H54 (cell line): ENCODE measurements at regions not wholly inside any gene's neighbourhood (a gene's known extent, or its start where the extent isn't known, plus 50 kb on each side); places are given as distances from the start of the nearest gene placed in this dataset.

Experiments
- DNase-seq: peaks from one replicate; pipeline ENCODE4 v3.0.0; 2011; ENCODE audit warnings: low spot score, mixed read lengths; ENCODE audit not compliant: insufficient read length
- FAIRE-seq: peaks from 3 replicates; lab custom pipeline; 2011; peaks lifted over from hg19 to GRCh38; lab: Jason Lieb, UNC
- POLR2A ChIP-seq: IDR thresholded peaks from 2 replicates; pipeline ENCODE4 v1.6.1; 2011; ENCODE audit warnings: low read depth, mild to moderate bottlenecking, low read length

GRCh38 chr1:55402142-55402541 lies 187.0 kb upstream of the USP24 start:
- peak; percentile 36 for FAIRE-seq
- TF ChIP-seq POLR2A, result no peak
- peak; percentile 40 for DNase-seq

DNA sequence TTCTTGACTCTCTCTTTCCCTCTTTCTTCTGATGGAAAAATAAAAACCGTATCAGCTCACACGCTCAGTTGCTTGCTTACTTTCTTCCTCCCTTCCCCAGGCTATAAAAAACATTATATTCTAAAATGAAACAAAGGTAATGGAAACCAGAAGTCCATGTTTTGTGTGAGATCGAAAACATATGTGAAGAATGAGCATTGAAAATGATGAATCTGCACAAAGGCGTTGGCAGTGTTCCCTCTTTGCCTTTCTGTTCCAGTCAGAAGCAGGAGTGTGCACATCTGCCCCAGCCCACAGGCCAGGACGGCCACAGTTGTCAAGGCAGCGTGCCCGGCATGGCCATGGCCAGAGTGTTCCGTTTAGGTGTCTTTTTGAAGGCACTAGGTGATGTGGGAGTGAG lies 185.3 kb upstream of the USP24 start:
- TF ChIP-seq POLR2A, result no peak
- DNase-seq (no peak), FAIRE-seq (no peak)

- FAIRE-seq (no peak), DNase-seq (no peak)
- no peak for TF ChIP-seq POLR2A
Observed at GRCh38 chr1:55399346-55399745, 184.2 kb upstream of the USP24 start.

DNA sequence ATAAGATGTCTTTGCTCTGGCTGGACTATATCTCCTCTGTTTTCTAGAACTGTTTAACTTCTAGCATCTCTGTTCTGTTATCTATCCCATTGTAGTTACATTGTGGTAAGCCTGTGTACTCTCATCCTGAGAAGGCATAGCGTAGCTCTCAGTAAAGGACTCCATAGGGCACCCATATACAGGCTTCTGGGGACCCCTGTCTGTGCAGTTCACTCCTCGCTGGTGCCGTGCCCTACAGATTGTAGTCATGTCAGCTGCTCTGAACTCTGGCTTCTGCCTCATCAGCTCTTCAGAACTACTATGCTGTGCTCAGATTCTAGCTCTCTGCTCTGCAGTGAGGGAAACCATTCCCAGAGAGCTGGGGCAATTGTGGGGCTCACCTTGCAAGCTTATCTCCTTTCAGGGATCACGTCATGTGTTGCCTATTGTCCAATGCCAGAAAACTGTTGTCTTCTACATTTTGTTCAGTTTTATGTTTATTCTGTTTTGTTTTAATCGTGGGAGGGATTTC lies 181.3 kb upstream of the USP24 start:
- FAIRE-seq (no peak), DNase-seq (no peak)
- no peak for TF ChIP-seq POLR2A

DNA sequence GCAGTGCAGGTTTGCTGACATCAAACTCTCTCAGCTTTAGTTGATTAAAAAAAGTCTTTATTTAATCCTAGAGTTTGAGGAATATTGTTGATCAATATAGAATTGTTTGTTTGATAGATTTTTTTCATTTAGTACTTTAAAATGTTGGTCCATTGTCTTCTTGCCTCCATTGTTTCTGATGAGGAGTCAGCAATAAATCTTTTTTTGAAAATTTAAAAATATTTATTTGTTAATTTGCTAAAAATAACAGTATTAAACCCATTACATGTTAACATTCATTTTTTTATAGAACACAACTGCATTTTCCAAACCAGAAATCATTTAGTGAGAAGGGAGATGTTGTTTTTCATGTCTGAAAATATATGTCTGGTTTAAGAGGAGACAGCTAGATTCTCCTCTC lies 173.8 kb upstream of the USP24 start:
- FAIRE-seq, result no peak
- no peak for TF ChIP-seq POLR2A
- no peak for DNase-seq

- no peak for FAIRE-seq
- no peak for TF ChIP-seq POLR2A
- no peak for DNase-seq
Observed at GRCh38 chr1:55387145-55387544, 172.0 kb upstream of the USP24 start.

- no peak for TF ChIP-seq POLR2A
- FAIRE-seq, result no peak
- DNase-seq, result no peak
Observed at GRCh38 chr1:55386456-55386855, 171.3 kb upstream of the USP24 start.

- DNase-seq (no peak), FAIRE-seq (no peak)
- TF ChIP-seq POLR2A, result no peak
Observed at GRCh38 chr1:55385402-55386018, 170.3 kb upstream of the USP24 start.

GRCh38 chr1:55384637-55385036 lies 169.5 kb upstream of the USP24 start:
- DNase-seq, result no peak
- TF ChIP-seq POLR2A, result no peak
- FAIRE-seq, result no peak

DNA sequence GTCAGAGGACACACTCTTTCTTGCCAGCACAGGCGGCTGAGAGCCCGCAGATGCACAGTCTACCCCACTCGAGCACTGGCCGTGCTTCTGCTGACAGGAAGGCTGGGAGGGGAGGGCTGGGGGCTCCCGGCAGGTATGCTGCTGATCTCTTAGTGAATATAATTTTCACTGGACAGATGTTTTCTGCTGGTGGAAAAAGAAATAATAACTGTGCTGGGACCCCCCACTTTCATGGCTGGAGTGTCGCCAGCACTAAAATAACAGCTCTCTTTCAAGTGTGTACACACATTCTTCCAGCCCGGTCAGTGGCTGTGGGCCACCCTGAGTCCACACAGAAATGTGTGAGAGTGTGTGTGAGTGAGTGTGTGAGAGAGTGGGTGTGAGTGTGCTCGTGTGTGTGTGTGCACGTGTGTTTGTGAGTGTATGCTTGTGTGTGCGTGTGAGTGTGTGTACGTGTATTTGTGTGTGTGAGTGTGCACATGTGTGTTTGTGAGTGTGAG lies 167.7 kb upstream of the USP24 start:
- DNase-seq (no peak), FAIRE-seq (no peak)
- TF ChIP-seq POLR2A, result no peak

DNA sequence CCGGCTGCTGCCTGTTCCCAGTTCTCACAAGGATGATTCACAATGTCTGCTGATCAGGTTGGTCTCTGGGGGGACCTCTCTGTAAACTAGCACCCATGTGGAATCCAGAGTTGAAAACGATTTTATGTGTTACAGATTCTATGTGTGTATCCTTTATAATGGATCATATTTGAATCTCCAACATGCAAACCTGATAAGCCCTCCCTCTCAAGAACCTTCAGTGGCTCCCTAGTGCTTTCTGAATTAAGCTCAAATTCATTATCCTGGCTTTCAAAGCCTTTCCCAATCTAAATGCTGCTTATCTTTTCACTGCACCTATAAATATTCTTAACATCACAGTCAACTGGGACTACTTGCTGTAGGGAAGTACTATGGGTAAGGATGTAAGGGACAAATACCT lies 166.8 kb upstream of the USP24 start:
- no peak for DNase-seq
- no peak for FAIRE-seq

DNA sequence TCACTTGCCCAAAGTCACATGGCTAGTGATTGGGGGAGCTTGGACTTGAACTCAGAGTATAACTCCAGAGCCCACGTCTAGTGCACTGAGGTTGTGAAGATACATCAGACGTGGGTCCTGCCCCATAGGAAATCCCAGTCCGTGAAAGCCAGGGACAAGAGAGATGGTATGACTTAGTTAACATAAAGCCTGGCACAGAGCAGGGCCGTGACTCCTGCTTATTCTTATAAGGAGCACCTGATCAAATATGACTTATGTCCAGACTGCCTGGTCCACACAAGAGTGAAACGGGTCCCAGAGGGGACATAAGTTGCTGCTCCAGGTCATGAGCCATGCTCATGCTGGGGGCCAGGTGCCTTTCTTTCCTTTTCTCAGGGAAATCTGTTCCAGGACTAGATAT lies 166.3 kb upstream of the USP24 start:
- TF ChIP-seq POLR2A, result no peak
- DNase-seq (no peak), FAIRE-seq (no peak)

More for the DNA sequence above, 166.8 kb upstream of the USP24 start:
- TF ChIP-seq POLR2A, result no peak

DNA sequence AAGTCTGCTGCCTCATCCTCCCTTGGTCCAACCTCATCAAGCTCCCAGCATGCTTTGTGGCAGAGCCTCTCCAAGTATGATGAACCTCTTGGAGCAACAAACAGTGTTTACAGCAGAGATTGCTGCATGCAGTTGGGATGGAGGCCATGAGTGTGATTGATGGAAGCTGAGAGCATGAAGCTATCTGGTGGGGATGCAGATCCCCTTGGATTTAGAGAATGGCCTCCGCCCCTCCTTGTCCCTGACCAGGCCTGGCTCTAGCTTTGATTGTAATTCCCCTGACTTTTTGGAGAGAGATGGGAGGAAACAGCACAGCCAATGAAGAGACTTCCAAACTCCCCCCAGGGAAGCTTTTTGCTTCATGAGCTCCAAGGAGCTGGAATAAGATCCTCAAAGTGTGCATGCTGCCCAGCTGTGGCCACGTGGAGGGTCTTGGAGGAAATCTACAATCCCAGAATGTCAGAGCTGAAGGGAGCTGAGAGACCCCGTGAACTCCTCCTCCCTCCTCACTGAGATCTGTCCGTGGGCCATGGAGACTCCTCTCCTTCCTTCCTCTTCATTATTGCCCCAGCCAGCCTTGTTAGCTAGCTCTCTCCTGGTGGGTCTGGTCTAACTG lies 165.3 kb upstream of the USP24 start:
- FAIRE-seq (no peak), DNase-seq (no peak)
- TF ChIP-seq POLR2A, result no peak

DNA sequence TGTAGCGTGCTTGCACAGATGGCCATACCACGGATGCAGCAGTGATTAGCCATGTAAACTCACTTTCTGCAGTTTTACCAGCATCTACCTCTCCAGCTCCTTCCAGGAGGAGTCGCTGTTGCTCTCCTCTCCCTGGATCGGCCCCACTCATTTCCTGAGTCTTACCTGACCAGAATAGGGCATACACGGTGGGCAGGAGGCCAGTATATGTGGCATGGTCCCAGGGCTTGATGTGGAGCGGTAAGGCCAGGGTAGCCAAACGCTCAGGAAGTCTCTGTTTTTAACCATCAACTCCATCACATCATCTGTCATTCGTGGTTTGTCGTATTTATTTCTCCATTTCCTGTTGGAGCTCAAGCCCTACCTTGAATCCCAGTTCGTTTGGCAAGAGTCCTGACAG lies 163.4 kb upstream of the USP24 start:
- DNase-seq (no peak), FAIRE-seq (no peak)
- TF ChIP-seq POLR2A, result no peak

DNA sequence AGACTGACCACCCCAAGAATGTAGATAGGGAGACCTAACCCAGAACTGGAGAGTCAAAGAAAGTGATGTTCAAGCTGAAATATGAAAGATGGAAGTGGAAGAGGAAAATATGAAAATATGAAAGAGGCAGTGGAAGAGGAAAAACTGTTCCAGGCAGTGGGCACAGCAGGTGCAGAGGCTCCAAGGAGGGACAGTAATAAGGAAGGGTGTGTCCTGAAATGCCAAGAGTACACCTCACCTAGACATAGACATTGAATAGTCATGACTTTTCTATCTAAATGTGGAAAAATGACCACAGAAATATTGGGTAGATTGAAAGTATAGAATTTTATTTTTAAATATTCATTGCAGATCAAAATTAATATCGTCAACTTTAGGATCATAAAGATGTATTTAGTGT lies 161.7 kb upstream of the USP24 start:
- no peak for TF ChIP-seq POLR2A
- FAIRE-seq, result no peak
- no peak for DNase-seq
